Suprapubic skin (tissue), 4 donors: ENCODE measurements at regions not wholly inside any gene's neighbourhood (a gene's known extent, or its start where the extent isn't known, plus 50 kb on each side); places are given as distances from the start of the nearest gene placed in this dataset.

Experiments used
- DNase-seq, 2 donors: peaks; one replicate each; pipeline ENCODE4 v3.0.0-alpha.2; 2019; ENCODE audit warnings: low spot score in 2 of 2
- H3K27ac ChIP-seq: fragments of 200-600 bp; sonication (generic); one replicate; pipeline ENCODE4 v1.5.1; 2019
- H3K27me3 ChIP-seq: fragments of 200-600 bp; sonication (generic); one replicate; pipeline ENCODE4 v1.5.1; 2019
- H3K36me3 ChIP-seq: fragments of 200-600 bp; sonication (generic); one replicate; pipeline ENCODE4 v1.5.1; 2019
- H3K4me1 ChIP-seq: fragments of 200-600 bp; sonication (generic); one replicate; pipeline ENCODE4 v1.5.1; 2019
- H3K4me3 ChIP-seq: fragments of 200-600 bp; sonication (generic); one replicate; pipeline ENCODE4 v1.5.1; 2019; ENCODE audit warnings: mild to moderate bottlenecking
- H3K9me3 ChIP-seq: fragments of 200-600 bp; sonication (generic); one replicate; pipeline ENCODE4 v1.5.1; 2019
- EP300 ChIP-seq: sonication (generic); formaldehyde crosslinking; IDR thresholded peaks from one replicate; pipeline ENCODE4 v1.6.1; 2017; ENCODE audit warnings: antibody characterized with exemption
- POLR2A ChIP-seq, 2 donors: fragments of 450-650 bp; IDR thresholded peaks; one replicate each; pipeline ENCODE4 v1.6.1; 2017; ENCODE audit warnings: antibody characterized with exemption in 2 of 2, mild to moderate bottlenecking in 2 of 2, moderate library complexity in 2 of 2
- POLR2AphosphoS5 ChIP-seq, 3 donors: sonication (generic); formaldehyde crosslinking; IDR thresholded peaks; one replicate each; pipeline ENCODE4 v1.6.1; 2017; ENCODE audit warnings: antibody characterized with exemption in 3 of 3
- WGBS: methylation state at CpG from one replicate; pipeline ENCODE4 v1.1.5; 2018; 5-methylcytosine and 5-hydroxymethylcytosine counted together
- TF ChIP-seq, protein P1 (sequence below), 2 donors: fragments of 200-600 bp in 1 of 2; fragments of 450-650 bp in 1 of 2; sonication (generic) in 1 of 2; IDR thresholded peaks; one replicate each; pipeline ENCODE4 v1.5.1; 2016 to 2019; ENCODE audit warnings: antibody characterized with exemption in 2 of 2, mild to moderate bottlenecking in 1 of 2, moderate library complexity in 1 of 2

DNA sequence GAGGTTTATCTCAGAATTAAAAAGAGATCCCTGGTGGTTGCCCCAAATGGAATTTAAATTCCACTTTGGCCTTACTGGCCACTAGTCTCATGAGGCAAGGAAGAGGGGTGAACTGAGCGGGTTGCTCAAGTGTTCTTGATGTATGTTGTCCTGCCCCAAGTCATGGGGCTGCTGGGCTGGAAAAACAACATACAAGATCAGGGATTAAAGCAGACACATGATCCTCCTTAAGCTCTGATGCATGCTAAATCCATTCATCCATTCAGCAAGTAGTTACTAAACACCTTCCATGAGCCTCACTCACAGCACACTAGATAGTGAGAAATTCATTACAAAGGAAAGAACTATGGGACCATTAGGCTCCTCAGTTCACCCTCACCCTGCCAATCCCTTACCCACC lies 196.3 kb downstream of the MREG start:
- H3K4me1 ChIP-seq, result no peaks in the 10 kb centered on the region
- H3K4me3 ChIP-seq, result no peak overlapping the region
- H3K27me3 ChIP-seq, result no peaks in the 10 kb centered on the region
- TF ChIP-seq POLR2AphosphoS5 (IDR thresholded peaks at IDR 0.05) (no peak), POLR2A (IDR thresholded peaks at IDR 0.05) (no peak), EP300 (no peak)
- TF ChIP-seq, protein P1, sequence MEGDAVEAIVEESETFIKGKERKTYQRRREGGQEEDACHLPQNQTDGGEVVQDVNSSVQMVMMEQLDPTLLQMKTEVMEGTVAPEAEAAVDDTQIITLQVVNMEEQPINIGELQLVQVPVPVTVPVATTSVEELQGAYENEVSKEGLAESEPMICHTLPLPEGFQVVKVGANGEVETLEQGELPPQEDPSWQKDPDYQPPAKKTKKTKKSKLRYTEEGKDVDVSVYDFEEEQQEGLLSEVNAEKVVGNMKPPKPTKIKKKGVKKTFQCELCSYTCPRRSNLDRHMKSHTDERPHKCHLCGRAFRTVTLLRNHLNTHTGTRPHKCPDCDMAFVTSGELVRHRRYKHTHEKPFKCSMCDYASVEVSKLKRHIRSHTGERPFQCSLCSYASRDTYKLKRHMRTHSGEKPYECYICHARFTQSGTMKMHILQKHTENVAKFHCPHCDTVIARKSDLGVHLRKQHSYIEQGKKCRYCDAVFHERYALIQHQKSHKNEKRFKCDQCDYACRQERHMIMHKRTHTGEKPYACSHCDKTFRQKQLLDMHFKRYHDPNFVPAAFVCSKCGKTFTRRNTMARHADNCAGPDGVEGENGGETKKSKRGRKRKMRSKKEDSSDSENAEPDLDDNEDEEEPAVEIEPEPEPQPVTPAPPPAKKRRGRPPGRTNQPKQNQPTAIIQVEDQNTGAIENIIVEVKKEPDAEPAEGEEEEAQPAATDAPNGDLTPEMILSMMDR (IDR thresholded peaks at IDR 0.05), result no peak
- H3K27ac ChIP-seq, result no peak overlapping the region
- H3K36me3 ChIP-seq, result no peaks in the 10 kb centered on the region
- no peaks in the 10 kb centered on the region for H3K9me3 ChIP-seq
- DNase-seq, result no peak
- 85% methylated on average over 1 of the region's 1 CpG for WGBS

DNA sequence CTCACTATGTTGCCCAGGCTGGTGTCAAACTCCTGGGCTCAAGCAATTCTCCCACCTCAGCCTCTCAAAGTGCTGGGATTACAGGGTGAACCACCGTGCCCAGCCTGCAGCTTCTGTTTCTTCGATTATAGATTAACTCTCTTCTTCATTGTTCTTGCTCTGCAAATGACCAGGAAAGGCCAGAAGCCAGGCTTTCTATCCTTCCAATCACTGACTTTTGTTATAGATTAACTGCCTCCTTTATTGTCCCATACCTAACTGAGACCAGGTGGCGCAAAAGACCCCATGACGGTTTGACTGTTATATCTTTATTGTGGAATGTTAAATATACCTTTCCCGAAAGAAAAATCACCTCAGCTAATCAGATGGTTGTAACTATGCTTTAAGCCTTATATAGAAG lies 196.9 kb downstream of the MREG start:
- no peaks in the 10 kb centered on the region for H3K4me1 ChIP-seq
- H3K36me3 ChIP-seq, result no peaks in the 10 kb centered on the region
- H3K27ac ChIP-seq, result no peak overlapping the region
- no peak for DNase-seq
- no peaks in the 10 kb centered on the region for H3K9me3 ChIP-seq
- no peaks in the 10 kb centered on the region for H3K27me3 ChIP-seq
- no peak overlapping the region for H3K4me3 ChIP-seq
- TF ChIP-seq, protein P1 (IDR thresholded peaks at IDR 0.05), result no peak
- TF ChIP-seq EP300 (no peak), POLR2A (IDR thresholded peaks at IDR 0.05) (no peak), POLR2AphosphoS5 (IDR thresholded peaks at IDR 0.05) (no peak)
- 88% methylated on average over 5 of the region's 5 CpGs for WGBS

DNA sequence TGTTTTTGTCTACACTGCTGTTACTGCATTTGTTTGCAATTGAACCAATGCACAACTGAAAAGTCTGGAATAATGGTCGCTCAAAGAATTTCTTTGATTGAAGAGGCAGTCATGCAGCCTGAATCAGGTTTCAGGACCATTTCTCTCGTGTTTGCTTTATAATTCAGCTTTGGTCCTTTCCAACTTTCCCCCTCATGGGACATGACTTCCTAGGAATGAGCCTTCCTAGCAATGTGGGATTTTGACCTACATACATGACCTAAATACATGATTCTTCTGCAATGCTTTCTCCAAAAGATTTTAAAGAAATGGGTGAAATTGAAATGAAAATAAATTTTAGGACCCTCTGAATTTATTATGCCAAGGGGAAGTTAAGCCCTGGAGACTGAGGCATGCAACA lies 197.4 kb downstream of the MREG start:
- Histone ChIP-seq H3K4me1 (no peaks in the 10 kb centered on the region), H3K9me3 (no peaks in the 10 kb centered on the region), H3K27me3 (no peaks in the 10 kb centered on the region), H3K27ac (no peak overlapping the region), H3K36me3 (no peaks in the 10 kb centered on the region), H3K4me3 (no peak overlapping the region)
- no peak for DNase-seq
- 69% methylated on average over 2 of the region's 2 CpGs for WGBS
- TF ChIP-seq POLR2A (IDR thresholded peaks at IDR 0.05), result no peak

DNA sequence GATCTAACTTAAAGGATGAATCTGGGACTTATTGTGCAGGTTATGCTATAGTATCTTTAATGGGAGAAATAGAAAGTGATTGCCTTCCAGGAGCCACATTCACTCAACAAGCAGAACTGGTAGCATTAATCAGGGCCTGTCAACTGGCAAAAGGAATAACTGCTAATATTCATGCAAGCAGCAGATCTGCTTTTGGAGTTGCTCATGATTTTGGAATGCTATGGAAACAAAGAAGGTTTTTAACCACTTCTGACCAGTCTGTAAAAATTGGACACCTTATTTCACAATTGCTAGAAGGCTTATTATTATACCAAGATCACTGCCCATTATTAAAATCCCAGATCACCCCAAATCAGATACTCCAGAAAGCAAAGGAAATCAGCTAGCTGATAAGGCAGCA lies 200.4 kb downstream of the MREG start:
- Histone ChIP-seq H3K9me3 (no peaks in the 10 kb centered on the region), H3K27ac (no peak overlapping the region), H3K27me3 (no peaks in the 10 kb centered on the region), H3K36me3 (no peaks in the 10 kb centered on the region), H3K4me3 (no peak overlapping the region), H3K4me1 (no peaks in the 10 kb centered on the region)
- DNase-seq, result no peak
- TF ChIP-seq POLR2A (IDR thresholded peaks at IDR 0.05), result no peak
- TF ChIP-seq, protein P1 (IDR thresholded peaks at IDR 0.05), result no peak

DNA sequence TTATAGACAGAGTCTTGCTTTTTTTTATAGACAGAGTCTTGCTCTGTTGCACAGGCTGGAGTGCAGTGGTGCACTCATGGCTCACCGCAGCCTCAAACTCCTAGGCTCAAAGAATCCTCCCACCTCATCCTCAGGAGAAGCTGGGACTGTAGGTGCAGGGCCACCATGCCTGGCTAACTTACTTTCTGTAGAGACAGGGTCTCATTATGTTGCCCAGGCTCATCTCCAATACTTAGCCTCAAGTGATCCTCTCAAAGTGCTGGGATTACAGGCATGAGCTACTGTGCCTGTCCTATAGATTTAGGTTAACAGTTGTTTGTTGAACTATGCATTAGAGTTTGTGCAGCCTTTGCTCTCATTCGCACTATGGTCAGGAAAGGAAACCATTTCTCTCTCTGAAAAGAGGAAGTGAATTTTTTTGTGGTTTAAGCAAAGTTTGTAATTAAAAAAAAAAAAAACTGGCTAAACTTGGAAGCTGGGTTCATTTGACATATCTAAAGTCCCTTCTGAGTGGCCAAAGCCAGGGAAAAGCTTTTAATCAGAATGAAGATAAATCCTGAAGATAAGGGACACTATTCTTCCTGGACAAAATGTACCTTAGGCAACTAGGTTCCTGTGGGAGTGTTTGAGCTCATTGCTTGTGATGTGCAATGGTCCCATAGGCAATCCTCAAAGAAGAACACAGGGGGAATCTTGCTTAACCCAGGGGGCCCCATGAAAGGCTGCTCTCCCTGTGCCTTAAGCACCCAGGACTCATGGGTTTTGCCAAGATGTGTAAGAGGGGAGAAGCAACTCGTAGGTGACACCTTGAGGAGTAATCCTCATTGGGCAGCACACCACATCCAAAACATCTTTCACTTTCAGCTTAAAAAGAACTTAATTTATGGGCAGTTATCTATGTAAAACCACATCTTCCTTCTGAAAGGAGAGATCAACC lies 201.7 kb downstream of the MREG start:
- 88% methylated on average over 3 of the region's 3 CpGs for WGBS
- DNase-seq, result no peak
- no peak overlapping the region for H3K4me3 ChIP-seq
- no peak for TF ChIP-seq POLR2A (IDR thresholded peaks at IDR 0.05)
- TF ChIP-seq POLR2AphosphoS5 (IDR thresholded peaks at IDR 0.05), result no peak
- TF ChIP-seq, protein P1 (IDR thresholded peaks at IDR 0.05), result no peak
- no peak for TF ChIP-seq EP300
- no peaks in the 10 kb centered on the region for H3K9me3 ChIP-seq
- no peaks in the 10 kb centered on the region for H3K4me1 ChIP-seq
- no peak overlapping the region for H3K27ac ChIP-seq
- no peaks in the 10 kb centered on the region for H3K27me3 ChIP-seq
- H3K36me3 ChIP-seq, result no peaks in the 10 kb centered on the region
